ENCODE measurements at regions not wholly inside any gene's neighbourhood (a gene's known extent, or its start where the extent isn't known, plus 50 kb on each side); places are given as distances from the start of the nearest gene placed in this dataset.

DNA sequence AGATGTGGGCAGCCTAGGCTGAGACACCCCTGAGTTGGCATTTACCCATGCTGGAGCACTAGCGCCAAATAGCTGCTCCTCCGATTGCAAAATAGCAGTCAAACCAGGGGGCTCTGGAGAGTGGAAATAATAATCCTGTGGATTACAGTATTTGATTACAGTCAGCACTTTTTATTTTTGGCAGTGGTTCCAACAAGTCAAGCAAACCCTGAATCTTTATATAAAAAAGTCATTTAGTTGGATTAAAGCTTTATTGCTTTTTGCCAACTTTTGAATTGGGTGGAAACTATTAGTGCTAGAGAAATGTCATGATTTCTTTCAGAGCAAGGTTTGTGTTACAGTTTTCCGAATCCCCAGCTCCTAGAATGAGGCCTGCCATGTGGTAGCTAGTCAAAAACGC, 99.3 kb upstream of the FAM20A start:
- H3K4me1 ChIP-seq (ENCODE audit: insufficient read depth, low read length): peaks cover 36% of the 10 kb centered on the region
- no peak for TF ChIP-seq CTCF (IDR thresholded peaks at IDR 0.05; ENCODE audit: extremely low read depth, low read depth, low read length)
- H3K4me3 ChIP-seq (ENCODE audit: insufficient read depth, low read length): no peak overlapping the region
- H4K20me1 ChIP-seq (ENCODE audit: insufficient read depth, low read length): no peaks in the 10 kb centered on the region
- H3K79me2 ChIP-seq (ENCODE audit: insufficient read depth, low read length): no peaks in the 10 kb centered on the region
- no peak overlapping the region for H3K4me2 ChIP-seq (ENCODE audit: insufficient read depth, low read length)
- DNase-seq (ENCODE audit: insufficient read length, low spot score, missing footprints): no peak
- H2AFZ ChIP-seq (ENCODE audit: low read length): no peak overlapping the region
- H3K27ac ChIP-seq (ENCODE audit: low read depth, low read length): peak overlapping the region; percentile 26
- H3K27me3 ChIP-seq (ENCODE audit: insufficient read depth, low read length): no peaks in the 10 kb centered on the region
- H3K9me3 ChIP-seq (ENCODE audit: low read depth, low read length): no peaks in the 10 kb centered on the region
- H3K36me3 ChIP-seq (ENCODE audit: insufficient read depth, low read length): no peaks in the 10 kb centered on the region

DNA sequence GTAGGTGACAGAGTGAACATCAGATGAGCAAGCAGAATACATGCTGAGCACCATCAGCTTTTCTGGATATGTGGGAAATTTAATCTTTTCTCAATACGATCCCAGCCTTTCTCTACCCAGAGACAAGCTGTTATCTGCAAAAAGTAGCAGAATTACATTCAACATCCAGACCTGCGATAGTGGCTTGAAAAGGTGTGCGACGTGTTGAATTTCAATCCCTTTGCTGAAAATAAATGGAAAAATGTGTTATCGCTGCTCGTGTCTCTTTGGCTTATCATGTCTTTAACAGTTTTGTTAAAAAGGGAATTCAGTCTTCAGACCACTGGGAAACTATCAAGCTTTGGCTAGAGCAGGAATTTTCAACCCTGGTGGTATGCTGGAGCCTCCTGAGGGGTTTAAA, 98.8 kb upstream of the FAM20A start:
- no peak for TF ChIP-seq CTCF (IDR thresholded peaks at IDR 0.05; ENCODE audit: extremely low read depth, low read depth, low read length)
- Histone ChIP-seq H3K4me1 (ENCODE audit: insufficient read depth, low read length) (peaks cover 36% of the 10 kb centered on the region), H3K36me3 (ENCODE audit: insufficient read depth, low read length) (no peaks in the 10 kb centered on the region), H4K20me1 (ENCODE audit: insufficient read depth, low read length) (no peaks in the 10 kb centered on the region), H3K9me3 (ENCODE audit: low read depth, low read length) (no peaks in the 10 kb centered on the region), H3K4me3 (ENCODE audit: insufficient read depth, low read length) (no peak overlapping the region), H2AFZ (ENCODE audit: low read length) (no peak overlapping the region), H3K4me2 (ENCODE audit: insufficient read depth, low read length) (no peak overlapping the region), H3K27me3 (ENCODE audit: insufficient read depth, low read length) (no peaks in the 10 kb centered on the region), H3K79me2 (ENCODE audit: insufficient read depth, low read length) (no peaks in the 10 kb centered on the region), H3K27ac (ENCODE audit: low read depth, low read length) (no peak overlapping the region)
- no peak for DNase-seq (ENCODE audit: insufficient read length, low spot score, missing footprints)

DNA sequence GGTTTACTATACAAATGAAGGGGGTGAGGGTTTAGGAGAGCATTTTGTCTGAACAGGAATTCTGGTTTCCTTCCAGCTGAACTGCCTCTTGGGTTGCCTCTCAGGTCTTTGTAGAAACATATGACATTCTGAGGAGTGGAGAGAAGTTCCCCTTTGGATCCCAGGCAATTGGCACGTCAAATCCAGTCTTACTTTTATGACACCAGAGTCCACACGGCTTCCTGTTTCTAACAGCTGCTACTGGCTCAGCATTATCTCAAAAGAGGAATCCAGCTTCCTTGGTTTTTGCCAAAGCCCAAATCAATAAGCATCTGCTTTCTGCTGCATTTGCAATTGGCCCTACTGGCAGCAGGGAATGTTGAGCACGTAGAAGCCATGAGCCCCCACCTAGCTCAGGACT, 97.6 kb upstream of the FAM20A start:
- no peak for TF ChIP-seq CTCF (IDR thresholded peaks at IDR 0.05; ENCODE audit: extremely low read depth, low read depth, low read length)
- peak overlapping the region; percentile 91 for H3K27ac ChIP-seq (ENCODE audit: low read depth, low read length)
- H3K27me3 ChIP-seq (ENCODE audit: insufficient read depth, low read length): no peaks in the 10 kb centered on the region
- no peak overlapping the region for H3K4me3 ChIP-seq (ENCODE audit: insufficient read depth, low read length)
- H3K9me3 ChIP-seq (ENCODE audit: low read depth, low read length): no peaks in the 10 kb centered on the region
- no peaks in the 10 kb centered on the region for H3K79me2 ChIP-seq (ENCODE audit: insufficient read depth, low read length)
- no peaks in the 10 kb centered on the region for H4K20me1 ChIP-seq (ENCODE audit: insufficient read depth, low read length)
- no peak overlapping the region for H3K4me2 ChIP-seq (ENCODE audit: insufficient read depth, low read length)
- peak overlapping the region; percentile 42 for H2AFZ ChIP-seq (ENCODE audit: low read length)
- H3K36me3 ChIP-seq (ENCODE audit: insufficient read depth, low read length): no peaks in the 10 kb centered on the region
- H3K4me1 ChIP-seq (ENCODE audit: insufficient read depth, low read length): peaks cover 27% of the 10 kb centered on the region
- no peak for DNase-seq (ENCODE audit: insufficient read length, low spot score, missing footprints)

DNA sequence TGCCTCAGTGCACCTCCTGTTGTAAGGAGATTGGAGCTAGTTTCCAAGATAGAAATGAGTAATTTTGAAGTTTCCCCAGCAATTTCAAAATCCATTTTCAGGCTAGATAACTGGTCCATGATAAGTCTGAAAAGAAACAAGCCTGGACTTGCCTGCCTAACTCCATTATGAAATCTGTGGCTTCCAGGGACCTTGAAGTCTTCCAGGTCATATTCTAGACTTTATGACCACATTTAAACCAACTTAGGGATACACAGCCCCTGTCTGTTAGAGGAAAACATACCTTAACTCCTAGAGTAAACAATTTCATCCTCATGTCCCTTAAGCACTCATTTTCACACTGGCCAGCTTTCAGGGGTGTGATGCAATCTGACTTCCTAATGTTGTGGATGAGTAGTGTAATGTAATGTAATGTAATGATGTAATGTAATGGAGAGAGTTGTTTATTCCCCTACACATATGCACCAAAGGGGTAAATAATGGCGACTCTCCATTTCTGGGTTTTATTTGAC, 96.7 kb upstream of the FAM20A start:
- Histone ChIP-seq H3K36me3 (ENCODE audit: insufficient read depth, low read length) (no peaks in the 10 kb centered on the region), H3K9me3 (ENCODE audit: low read depth, low read length) (no peaks in the 10 kb centered on the region), H3K27me3 (ENCODE audit: insufficient read depth, low read length) (no peaks in the 10 kb centered on the region), H3K4me2 (ENCODE audit: insufficient read depth, low read length) (no peak overlapping the region), H4K20me1 (ENCODE audit: insufficient read depth, low read length) (no peaks in the 10 kb centered on the region), H3K4me1 (ENCODE audit: insufficient read depth, low read length) (peaks cover 27% of the 10 kb centered on the region), H3K79me2 (ENCODE audit: insufficient read depth, low read length) (no peaks in the 10 kb centered on the region), H2AFZ (ENCODE audit: low read length) (peak overlapping the region; percentile 87), H3K4me3 (ENCODE audit: insufficient read depth, low read length) (no peak overlapping the region), H3K27ac (ENCODE audit: low read depth, low read length) (peak overlapping the region; percentile 91)
- no peak for TF ChIP-seq CTCF (IDR thresholded peaks at IDR 0.05; ENCODE audit: extremely low read depth, low read depth, low read length)
- no peak for DNase-seq (ENCODE audit: insufficient read length, low spot score, missing footprints)

Data from osteoblast (primary cell).